ENCODE measurements at regions not wholly inside any gene's neighbourhood (a gene's known extent, or its start where the extent isn't known, plus 50 kb on each side); places are given as distances from the start of the nearest gene placed in this dataset.

DNA sequence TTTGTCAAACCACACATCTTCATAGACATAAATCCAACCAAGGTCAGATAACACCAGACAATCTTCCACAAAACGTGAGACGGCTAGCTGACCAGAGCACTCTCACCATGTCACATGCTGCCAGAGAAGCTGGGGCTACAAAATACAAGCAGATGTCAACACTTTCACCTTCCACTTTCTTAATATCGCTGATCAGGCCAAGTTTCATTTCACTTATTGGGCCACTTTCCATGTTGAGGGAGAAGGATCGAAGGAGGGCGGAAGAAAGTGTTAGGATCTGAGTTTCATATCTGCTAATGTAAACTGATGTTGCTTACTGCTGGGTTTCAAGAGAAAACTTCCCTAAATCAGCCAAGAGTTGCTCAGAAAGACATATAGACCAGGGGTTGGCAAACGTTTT, 177.0 kb upstream of the PRDM1 start:
- Histone ChIP-seq H3K27ac (no peak overlapping the region), H3K4me1 (no peaks in the 10 kb centered on the region), H3K4me3 (no peak overlapping the region), H3K36me3 (no peaks in the 10 kb centered on the region), H3K9me3 (no peaks in the 10 kb centered on the region), H3K27me3 (no peaks in the 10 kb centered on the region)
- intact Hi-C loops (cut with DNase I; ENCODE audit: low total_unique reads) = no loop called here
- no peak for TF ChIP-seq CTCF (IDR thresholded peaks at IDR 0.05)
- no peak for TF ChIP-seq POLR2A (IDR thresholded peaks at IDR 0.05)
- DNase-seq = no peak

- TF ChIP-seq POLR2A (IDR thresholded peaks at IDR 0.05) (no peak), CTCF (IDR thresholded peaks at IDR 0.05) (no peak)
- Histone ChIP-seq H3K27ac (no peak overlapping the region), H3K4me1 (no peaks in the 10 kb centered on the region), H3K27me3 (no peaks in the 10 kb centered on the region), H3K9me3 (no peaks in the 10 kb centered on the region), H3K36me3 (no peaks in the 10 kb centered on the region), H3K4me3 (no peak overlapping the region)
- intact Hi-C loops (cut with DNase I; ENCODE audit: low total_unique reads) = no loop called here
- DNase-seq = no peak
Observed at GRCh38 chr6:105907991-105908390, 178.1 kb upstream of the PRDM1 start.

- H3K27me3 ChIP-seq = no peaks in the 10 kb centered on the region
- H3K4me3 ChIP-seq = no peak overlapping the region
- no peak overlapping the region for H3K27ac ChIP-seq
- no peaks in the 10 kb centered on the region for H3K4me1 ChIP-seq
- no peaks in the 10 kb centered on the region for H3K9me3 ChIP-seq
- no peak for DNase-seq
- TF ChIP-seq POLR2A (IDR thresholded peaks at IDR 0.05) = no peak
- no peak for TF ChIP-seq CTCF (IDR thresholded peaks at IDR 0.05)
- intact Hi-C loops (cut with DNase I; ENCODE audit: low total_unique reads) = no loop called here
- H3K36me3 ChIP-seq = no peaks in the 10 kb centered on the region
Observed at GRCh38 chr6:105907301-105907700, 178.8 kb upstream of the PRDM1 start.

DNA sequence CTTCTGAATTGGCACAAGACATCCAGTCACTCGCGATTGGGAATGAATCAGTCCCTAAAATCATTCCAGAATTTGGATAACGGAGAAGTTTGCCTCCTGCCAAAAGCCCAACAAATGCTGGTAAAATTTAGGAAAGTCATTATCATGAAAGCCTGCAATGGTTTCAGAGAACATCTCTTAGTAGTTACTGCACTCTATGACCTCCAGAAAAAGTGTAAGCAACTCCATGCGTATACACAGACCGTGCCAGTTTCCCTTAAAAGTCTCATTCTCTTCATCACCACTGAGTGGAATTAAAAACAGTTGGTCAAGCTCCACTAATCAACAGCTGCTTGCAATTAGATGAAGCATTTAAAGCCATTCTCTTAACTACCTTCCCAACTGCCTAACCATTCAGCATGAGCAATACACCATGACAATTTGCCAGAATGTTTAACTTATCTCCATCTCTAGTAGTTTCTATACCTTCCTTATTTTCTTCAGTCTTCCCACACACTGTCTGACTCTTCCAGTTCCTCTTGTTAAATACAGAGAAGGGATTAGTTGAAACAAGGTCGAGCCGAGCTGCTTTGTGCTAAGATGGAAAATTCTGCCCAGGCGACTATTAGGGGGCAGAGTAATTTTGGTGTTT, 183.6 kb upstream of the PRDM1 start:
- H3K9me3 ChIP-seq = no peaks in the 10 kb centered on the region
- no peak overlapping the region for H3K4me3 ChIP-seq
- intact Hi-C loops (cut with DNase I; ENCODE audit: low total_unique reads) = no loop called here
- H3K36me3 ChIP-seq = no peaks in the 10 kb centered on the region
- no peak for DNase-seq
- no peaks in the 10 kb centered on the region for H3K27me3 ChIP-seq
- no peak overlapping the region for H3K27ac ChIP-seq
- H3K4me1 ChIP-seq = no peaks in the 10 kb centered on the region
- TF ChIP-seq CTCF (IDR thresholded peaks at IDR 0.05) (no peak), POLR2A (IDR thresholded peaks at IDR 0.05) (no peak)

DNA sequence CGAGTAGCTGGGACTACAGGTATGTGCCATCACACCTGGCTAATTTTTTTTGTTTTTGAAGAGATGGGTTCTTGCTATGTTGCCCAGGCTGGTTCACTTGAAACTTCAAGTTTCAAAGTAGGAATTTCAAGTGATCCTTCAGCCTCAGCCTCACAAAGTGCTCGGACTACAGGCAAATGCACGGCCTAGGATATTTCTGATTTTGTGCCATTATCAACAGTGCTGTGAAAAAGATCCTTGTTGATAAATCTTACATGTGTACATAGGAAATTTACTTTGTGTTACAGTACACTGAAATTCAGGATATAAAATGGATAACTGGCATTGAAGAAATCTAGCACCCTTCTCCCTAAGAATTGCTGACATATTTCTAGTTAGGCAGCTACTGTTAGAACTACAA, 184.6 kb upstream of the PRDM1 start:
- Histone ChIP-seq H3K9me3 (no peaks in the 10 kb centered on the region), H3K36me3 (no peaks in the 10 kb centered on the region), H3K4me1 (no peaks in the 10 kb centered on the region), H3K27me3 (no peaks in the 10 kb centered on the region), H3K27ac (no peak overlapping the region), H3K4me3 (no peak overlapping the region)
- DNase-seq = no peak
- TF ChIP-seq CTCF (IDR thresholded peaks at IDR 0.05) (no peak), POLR2A (IDR thresholded peaks at IDR 0.05) (no peak)
- intact Hi-C loops (cut with DNase I; ENCODE audit: low total_unique reads) = no loop called here
